Fibroblast of peridontal ligament (primary cell): ENCODE measurements at regions not wholly inside any gene's neighbourhood (a gene's known extent, or its start where the extent isn't known, plus 50 kb on each side); places are given as distances from the start of the nearest gene placed in this dataset.
"Not testable (repeated sequence)": the region's sequence is repeated elsewhere in the genome, so short reads cannot be mapped to it uniquely, and the experiment has no call there.

Experiments used
- DNase-seq: peaks from one replicate; pipeline ENCODE4 v3.0.0-alpha.2; 2010; ENCODE audit errors: extremely low read depth

- no peak for DNase-seq
Observed at GRCh38 chr1:30010506-30011106, 712.8 kb downstream of the MATN1 start.

- DNase-seq, result no peak
Observed at GRCh38 chr1:30009720-30010119, 713.7 kb downstream of the MATN1 start.

DNA sequence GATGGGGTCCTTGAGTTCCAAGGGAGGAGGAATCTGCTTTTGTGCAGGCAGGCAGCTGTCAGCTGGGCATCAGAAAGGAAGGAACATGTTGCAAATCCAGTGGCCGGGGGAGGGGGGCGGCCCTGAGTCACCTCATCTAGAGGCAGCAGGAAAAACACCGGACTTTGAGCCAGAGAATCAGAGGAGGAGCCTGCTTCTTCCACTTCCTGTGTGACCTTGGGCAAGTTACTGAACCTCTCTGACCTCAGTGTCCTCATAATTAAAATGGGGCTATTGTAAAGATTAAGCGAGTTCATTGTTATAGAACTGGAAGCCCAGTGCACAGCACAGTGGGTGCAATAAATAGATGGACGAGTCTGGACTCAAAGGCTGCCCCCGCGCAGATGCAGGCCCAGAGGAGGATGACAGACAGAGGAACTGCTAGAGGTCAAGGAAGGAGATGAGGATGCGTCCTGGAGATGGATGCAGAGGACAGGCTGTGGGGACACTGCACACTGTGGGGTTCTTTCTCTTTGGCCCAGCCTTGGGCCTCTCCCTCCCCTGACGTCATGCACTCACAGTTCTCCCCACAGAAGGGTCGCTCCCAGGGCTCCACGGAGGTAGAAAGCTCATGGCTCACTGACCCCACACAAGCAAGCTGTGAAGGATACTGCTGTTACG lies 714.3 kb downstream of the MATN1 start:
- no peak for DNase-seq

DNA sequence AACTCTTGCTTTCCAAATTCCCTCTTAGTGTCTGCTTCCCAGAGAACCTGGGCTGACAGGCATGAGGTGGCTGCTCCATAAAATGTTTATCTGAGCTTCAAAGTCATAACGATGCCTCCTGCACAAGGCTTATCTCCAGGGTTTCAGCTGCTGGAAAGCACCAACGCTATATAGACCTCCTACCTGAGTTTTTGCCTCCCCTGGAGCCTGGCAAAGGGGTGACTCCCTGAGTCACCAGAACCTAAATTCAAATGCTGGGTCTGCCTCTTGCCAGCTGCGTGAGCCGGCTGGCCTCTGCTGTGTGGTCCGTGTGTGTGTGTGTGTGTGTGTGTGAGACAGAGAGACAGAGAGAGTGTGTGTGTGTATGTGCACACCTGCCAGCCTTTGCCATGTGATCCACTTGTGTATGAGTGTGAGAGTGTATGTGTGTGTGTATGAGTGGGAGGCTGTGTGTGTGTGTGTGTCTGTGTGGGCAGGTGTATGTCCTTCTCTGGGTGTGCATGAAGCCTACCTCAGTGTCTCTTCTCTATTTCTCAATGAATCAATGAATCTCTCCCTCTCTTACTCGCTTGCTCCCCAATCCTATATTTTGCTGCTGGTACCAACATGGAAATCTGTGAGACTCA lies 714.9 kb downstream of the MATN1 start:
- no peak for DNase-seq

DNA sequence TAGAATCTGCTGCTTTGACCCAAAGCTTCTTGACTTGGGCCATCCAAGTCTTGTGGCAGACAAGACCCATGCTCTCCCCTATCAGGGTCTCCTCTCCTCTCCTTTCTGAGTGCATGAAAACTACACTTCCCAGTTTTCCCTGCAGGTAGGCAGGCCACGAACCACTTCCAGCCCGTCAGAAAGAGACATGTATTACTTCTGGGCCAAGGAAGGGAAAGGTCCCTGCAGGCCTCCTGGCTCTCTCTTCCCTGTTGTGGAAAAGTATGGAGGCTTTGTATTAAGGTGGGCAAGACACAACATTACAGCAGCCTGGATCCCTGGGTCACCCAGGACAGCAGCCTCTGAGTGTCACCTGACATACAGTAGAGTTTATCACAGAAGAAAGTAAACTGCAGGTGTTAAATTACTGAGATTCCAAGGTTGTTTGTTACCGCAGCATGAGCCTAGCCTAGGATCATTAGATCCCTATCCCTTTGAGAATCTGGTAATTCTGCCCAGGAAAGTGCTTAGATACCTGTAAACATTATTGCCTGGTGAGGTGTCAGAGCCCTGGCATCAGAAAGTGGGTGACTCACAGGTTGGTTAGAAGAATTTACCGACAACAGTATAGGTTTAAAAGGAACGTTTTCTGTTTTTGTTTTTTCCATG lies 717.3 kb downstream of the MATN1 start:
- no peak for DNase-seq

- DNase-seq, result no peak
Observed at GRCh38 chr1:30001732-30002039, 721.7 kb downstream of the MATN1 start.

GRCh38 chr1:30001011-30001731 lies 722.2 kb downstream of the MATN1 start:
- no peak for DNase-seq

- DNase-seq, result no peak
Observed at GRCh38 chr1:30000266-30000665, 723.1 kb downstream of the MATN1 start.

GRCh38 chr1:29999595-29999994 lies 723.8 kb downstream of the MATN1 start:
- DNase-seq, result no peak

DNA sequence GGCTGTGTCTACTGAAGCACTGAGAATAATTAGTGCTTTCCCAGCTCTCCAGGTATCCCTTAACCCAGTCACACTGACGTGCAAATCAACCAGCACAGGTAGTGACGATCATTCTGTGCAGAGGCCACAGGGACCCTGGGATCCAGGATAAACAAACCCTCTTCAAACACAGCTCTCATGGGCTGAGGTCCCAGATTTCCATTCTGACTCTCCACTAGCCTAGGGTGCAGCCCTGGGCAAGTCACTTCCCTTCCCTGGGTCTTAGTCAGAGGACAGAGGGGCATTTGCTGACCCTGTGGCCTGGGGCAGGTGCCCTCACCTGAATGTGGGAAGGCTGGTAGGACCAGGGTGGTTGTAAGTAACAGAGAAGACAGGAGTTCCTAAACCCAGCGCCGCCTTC lies 724.7 kb downstream of the MATN1 start:
- DNase-seq, result no peak

DNA sequence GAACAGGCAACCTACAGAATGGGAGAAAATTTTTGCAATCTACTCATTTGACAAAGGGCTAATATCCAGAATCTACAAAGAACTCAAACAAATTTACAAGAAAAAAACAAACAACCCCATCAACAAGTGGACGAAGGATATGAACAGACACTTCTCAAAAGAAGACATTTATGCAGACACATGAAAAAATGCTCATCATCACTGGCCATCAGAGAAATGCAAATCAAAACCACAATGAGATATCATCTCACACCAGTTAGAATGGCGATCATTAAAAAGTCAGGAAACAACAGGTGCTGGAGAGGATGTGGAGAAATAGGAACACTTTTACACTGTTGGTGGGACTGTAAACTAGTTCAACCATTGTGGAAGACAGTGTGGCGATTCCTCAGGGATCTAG lies 725.6 kb downstream of the MATN1 start:
- DNase-seq, result not testable (repeated sequence)

- DNase-seq, result no peak
Observed at GRCh38 chr1:29993950-29994349, 729.4 kb downstream of the MATN1 start.

- DNase-seq, result no peak
Observed at GRCh38 chr1:29991815-29992214, 731.6 kb downstream of the MATN1 start.

DNA sequence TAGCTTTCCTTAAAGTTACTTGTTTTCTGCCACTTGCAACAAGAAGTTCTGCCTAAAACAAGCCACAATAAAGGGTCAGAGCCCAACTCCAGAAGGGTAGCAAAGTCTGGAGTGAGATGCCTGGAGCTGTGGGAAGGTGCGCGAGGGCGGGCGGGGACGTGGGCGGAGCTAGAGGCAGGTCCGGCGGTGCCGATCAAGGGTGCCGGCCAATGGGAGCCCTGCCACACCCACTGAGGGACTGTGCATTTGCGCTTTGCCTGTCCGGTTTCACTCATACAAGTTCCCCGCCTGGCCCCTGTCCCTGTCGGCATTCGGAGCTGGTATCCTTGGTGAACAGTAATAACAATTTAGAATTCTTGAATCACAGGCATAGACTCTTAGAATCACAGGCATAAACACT lies 732.4 kb downstream of the MATN1 start:
- DNase-seq, result no peak

- DNase-seq, result no peak
Observed at GRCh38 chr1:29990304-29990703, 733.1 kb downstream of the MATN1 start.

- no peak for DNase-seq
Observed at GRCh38 chr1:29986986-29987385, 736.4 kb downstream of the MATN1 start.

DNA sequence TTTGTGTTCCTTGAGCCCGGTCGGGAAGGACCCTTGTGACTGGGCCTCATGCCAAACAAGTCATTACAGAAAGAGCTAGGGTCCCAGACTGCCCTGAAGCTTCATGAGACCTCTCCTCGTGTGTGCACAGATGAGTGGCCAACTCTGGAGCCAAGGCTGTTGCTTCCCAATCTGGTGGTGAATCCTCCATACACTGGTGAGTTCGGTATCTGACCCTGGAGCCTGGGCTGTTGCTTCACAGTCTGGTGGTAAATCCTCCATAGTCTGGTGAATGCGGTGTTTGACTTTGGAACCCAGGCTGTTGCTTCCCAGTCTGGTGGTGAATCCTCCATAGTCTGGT lies 737.8 kb downstream of the MATN1 start:
- no peak for DNase-seq

GRCh38 chr1:29984862-29985605 lies 738.4 kb downstream of the MATN1 start:
- no peak for DNase-seq

- no peak for DNase-seq
Observed at GRCh38 chr1:29984166-29984861, 739.1 kb downstream of the MATN1 start.

GRCh38 chr1:29983321-29983720 lies 740.1 kb downstream of the MATN1 start:
- no peak for DNase-seq

- DNase-seq, result no peak
Observed at GRCh38 chr1:29981586-29982239, 741.7 kb downstream of the MATN1 start.
